SHP77 (cell line): ENCODE measurements at regions not wholly inside any gene's neighbourhood (a gene's known extent, or its start where the extent isn't known, plus 50 kb on each side); places are given as distances from the start of the nearest gene placed in this dataset.
"Not testable (repeated sequence)": the region's sequence is repeated elsewhere in the genome, so short reads cannot be mapped to it uniquely, and the experiment has no call there.

Experiments used
- DNase-seq, 2 experiments: peaks; one replicate each; lab custom pipeline; 2025; lab: John Stamatoyannopoulos, UW

DNA sequence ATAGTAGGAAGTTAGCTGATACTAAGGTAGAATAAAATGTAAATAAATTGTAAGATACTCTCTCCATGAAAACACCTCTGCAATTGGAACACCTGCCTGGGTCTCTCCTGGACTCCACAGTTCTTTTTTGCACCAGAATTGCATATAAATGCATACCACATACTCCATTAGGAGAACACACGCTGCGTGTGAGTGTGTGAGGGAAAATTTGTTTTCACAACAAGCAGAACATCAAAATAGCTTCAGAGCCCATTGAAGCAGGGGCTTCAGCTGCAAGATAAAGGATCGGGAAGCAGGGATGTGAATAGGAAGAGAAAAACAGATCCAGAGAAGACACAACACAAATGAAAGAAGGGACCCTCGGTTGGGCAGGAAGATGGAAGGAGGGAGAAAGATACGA is 389.8 kb upstream of the BRINP1 start:
- no peak for DNase-seq

GRCh38 chr9:119758241-119758640 is 389.0 kb upstream of the BRINP1 start:
- DNase-seq = no peak

- no peak for DNase-seq
Measured at GRCh38 chr9:119739476-119739875, 370.2 kb upstream of the BRINP1 start.

DNA sequence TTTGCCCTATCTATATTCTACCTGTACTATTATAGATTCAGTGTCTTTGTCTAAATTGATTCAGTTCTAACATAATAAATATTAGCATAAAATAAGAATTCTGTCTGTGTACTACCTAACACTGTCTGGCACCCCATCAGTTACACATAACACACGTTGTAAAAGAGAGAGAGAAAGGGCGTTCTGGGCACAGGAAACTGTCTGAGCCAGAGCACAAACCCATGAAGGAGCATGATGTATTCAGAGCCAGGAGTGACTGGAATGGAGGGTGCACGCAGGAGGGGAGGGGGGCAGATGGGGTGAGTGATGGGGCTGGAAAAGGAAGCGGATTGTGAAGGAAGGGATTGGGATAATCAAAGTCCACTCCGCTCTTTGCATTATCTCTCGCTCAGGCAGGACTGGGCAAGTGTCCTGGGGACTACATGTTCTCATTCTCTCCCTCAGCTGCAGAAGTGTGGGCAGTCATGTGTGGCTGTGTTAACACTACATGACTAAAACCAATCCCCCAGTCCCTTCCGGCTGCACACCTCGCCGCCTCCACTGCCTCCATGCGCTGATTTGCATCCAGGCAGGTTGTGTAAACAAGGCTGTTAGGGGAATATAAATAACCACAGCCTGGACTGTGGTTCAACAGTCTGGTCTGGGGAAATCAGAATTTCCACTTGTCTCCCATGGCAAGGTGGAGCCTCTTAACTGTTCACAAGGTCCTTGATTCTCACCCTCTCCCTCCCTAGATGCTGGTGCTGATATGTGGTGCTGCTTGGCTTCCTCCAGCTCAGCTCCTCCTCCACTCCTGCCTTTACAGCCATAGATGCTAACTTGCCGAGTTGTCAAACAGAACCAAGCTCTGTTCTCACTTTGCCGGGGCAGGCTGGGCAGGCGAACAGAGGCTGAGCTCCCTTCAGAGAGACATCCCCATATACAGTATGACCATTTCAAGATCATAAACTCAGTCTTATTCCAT is 367.5 kb upstream of the BRINP1 start:
- peak; percentile 59 to 76 for DNase-seq

GRCh38 chr9:119727988-119728387 is 358.8 kb upstream of the BRINP1 start:
- DNase-seq = no peak

DNA sequence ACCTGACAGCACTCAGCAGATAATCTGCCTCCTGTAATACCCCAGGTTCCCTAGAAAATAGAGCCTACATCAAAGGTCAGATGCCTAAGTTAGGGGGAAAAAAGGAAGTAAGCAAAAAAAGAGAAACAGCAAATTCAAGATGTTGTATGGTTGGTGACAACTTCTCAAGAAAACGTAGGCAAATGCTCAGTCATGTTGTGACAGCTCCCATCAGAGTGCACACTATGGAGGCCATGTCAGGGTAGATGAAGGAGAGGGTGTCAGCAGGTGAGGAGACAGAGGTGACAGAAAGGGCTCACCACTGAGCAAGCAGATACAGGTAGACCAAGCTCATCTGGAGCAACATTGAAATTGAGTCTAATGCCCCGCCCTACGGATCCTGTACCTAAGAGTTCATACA is 356.8 kb upstream of the BRINP1 start:
- no peak for DNase-seq

GRCh38 chr9:119722384-119722783 is 353.1 kb upstream of the BRINP1 start:
- no peak for DNase-seq

GRCh38 chr9:119712325-119712724 is 343.1 kb upstream of the BRINP1 start:
- no peak for DNase-seq

DNA sequence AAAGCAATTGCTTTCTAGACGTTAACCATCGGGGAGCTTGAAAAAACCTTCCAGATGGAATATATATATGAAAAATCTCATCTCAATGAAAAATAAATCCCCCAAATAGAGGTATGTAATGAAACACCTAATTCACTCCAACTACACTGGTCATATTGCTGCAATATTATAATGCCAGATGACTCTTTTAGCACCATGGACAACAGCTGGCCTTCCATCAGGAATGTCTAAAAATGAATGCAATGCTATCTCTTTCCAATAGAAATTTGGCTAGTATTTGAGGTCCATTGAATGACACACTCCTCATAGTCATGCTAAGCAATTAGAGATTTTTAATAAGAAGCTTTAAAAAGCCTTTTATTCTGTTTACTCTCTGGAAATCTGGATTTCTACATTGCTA is 340.2 kb upstream of the BRINP1 start:
- no peak for DNase-seq

GRCh38 chr9:119707228-119707845 is 338.1 kb upstream of the BRINP1 start:
- DNase-seq = no peak

GRCh38 chr9:119701651-119702050 is 332.4 kb upstream of the BRINP1 start:
- no peak for DNase-seq

GRCh38 chr9:119698535-119698934 is 329.3 kb upstream of the BRINP1 start:
- DNase-seq = no peak

DNA sequence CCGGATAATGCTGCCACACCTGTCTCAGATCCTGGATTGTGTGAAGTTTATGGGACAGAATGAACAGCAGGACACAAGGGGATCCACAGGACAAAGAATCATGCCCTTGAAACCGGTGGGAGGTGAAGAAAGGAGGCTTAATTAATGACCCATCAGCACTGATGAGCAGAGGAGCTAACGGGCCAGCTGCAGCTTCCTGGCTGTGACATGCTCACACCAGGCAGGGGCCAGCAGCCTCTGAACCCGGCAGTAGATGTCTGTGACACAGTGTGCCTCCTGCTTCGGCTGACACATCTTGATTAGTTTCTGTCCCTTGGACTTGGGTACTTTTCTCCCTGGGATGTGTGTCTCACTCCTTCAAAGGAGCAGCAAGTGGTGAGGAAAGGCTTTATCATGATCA is 328.8 kb upstream of the BRINP1 start:
- no peak for DNase-seq

DNA sequence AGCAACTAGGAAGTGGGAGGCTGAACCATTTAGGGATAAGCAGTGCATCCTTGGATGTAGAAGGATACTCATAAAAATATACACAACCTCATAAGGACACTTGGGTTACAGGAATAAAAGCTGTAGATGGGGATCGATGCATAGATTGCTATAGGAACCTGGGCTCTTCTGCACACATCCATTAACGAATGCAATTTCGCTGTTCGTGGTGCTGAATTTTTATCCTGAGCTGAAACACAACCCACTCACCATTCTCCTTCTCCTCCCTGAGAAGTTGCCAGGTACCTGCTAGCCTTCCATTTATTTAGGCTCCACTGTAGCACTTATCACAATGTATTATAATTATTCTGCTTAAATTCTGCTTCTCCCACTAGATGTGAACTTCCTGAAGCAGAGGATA is 320.6 kb upstream of the BRINP1 start:
- no peak for DNase-seq

DNA sequence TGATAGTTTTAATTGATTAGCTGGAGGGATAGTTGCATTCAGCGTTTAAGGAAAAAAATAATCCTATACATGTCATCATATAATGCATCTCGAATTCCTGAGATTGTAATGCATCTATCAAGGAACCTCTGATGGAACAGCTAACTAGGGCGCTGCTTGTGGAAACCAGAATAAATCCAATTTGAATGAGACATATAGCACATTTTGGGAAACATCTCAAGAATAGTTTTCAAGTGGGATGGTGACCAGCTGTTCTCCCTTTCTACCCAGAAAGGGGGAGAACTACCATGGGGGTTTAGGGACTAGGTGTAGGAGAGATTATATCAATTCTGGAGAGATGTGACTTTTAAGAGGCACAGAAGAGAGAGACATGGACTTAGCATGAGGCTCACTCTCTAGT is 319.3 kb upstream of the BRINP1 start:
- DNase-seq = no peak

DNA sequence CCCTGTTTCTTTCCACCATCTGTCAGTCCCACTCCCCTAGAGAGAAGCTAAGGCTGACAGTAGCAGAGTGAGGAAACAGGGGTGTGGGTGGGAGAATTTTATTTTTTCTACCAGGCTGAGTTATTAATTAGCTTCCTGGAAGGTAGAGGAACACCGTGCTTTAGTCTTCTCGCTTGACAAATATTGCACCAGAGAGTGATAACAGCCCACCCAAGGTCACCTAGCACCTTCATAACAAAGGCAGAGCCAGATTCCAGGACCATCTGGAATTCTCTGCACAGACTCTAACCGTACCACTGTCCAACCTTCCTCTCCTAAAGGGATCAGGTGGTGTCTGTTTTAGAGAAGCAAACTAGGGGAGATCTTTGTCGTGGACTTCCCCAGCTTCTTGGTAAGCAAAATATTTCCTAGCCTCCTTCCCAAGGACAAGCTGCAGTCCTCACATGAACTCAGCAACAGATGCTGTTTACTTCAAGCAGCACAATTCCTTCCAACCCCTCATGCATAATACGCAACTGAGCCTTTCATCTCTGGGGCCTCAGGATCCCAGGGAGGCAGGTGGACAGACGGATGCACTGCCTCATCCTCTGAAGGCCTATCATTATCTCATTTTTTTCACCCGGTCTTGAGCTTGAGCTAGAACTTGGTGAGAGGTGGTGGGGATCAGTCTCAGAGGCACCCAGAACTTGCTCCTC is 308.7 kb upstream of the BRINP1 start:
- DNase-seq = no peak

DNA sequence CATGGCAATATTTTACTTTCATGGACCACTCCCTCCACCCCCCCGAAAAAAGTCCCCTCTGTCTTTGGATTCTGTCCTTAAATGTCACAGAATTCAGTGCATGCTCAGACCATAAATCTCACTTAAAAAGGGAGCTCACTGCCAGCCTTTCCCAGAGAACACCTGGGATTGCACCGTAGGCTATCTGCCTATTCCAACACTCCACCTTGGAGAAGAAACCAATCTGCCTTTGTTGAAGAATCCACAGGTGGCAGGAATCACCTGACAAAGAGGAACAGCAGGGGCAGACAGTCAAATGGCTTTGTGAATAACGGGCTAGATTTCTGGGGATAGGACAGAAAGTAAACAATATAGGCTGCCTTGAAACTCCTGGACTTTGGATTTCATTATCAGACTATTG is 306.7 kb upstream of the BRINP1 start:
- no peak for DNase-seq

DNA sequence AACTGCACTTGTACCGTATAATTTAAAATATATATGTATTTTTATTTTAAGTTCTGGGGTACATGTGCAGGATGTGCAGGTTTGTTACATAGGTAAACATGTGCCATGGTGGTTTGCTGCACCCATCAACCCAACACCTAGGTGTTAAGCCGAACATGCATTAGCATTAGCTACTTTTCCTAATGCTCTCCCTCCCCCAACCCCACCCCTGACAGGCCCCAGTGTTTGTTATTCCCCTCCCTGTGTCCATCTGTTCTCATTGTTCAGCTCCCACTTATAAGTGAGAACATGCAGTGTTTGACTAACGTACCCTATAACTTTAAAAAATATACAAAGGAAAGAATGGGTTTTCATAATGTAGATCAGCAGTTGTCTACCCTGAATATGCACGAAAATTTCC is 303.5 kb upstream of the BRINP1 start:
- not testable (repeated sequence) for DNase-seq

DNA sequence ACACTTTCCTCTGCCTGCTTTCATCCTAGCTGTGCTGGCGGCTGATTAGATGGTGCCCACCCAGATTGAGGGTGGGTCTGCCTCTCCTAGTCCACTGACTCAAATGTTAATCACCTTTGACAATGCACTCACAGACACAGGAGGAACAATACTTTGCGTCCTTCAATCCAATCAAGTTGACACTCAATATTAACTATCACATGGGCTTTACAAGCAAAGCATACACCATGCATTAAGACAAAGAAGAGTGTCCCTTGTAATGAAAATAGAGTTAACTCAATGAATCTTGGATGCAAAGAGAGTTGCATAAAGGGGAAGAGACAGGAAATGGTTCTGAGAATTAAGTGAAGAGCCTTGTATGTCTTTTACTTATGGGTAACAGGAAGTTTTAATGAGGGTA is 298.7 kb upstream of the BRINP1 start:
- no peak for DNase-seq

GRCh38 chr9:119667163-119667562 is 297.9 kb upstream of the BRINP1 start:
- DNase-seq = no peak

GRCh38 chr9:119662329-119662728 is 293.1 kb upstream of the BRINP1 start:
- no peak for DNase-seq

DNA sequence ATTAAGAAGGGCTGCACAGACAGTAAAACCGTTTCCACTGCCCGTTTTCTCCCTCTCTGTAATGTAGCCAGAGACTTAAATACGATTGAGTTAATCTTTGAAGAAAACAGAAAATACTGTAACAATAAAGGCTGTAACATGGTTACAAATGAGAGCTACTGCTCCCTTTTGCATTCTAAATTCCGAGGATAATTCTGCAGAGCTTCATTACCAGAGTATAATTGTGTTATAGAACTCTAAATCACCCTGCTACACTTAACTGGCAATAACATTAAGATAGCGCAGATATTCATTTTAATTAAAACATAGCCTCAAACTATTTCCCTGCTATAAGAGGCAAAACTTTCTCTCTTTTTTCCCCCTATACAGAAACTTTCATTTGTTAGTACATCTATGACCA is 283.7 kb upstream of the BRINP1 start:
- no peak for DNase-seq

DNA sequence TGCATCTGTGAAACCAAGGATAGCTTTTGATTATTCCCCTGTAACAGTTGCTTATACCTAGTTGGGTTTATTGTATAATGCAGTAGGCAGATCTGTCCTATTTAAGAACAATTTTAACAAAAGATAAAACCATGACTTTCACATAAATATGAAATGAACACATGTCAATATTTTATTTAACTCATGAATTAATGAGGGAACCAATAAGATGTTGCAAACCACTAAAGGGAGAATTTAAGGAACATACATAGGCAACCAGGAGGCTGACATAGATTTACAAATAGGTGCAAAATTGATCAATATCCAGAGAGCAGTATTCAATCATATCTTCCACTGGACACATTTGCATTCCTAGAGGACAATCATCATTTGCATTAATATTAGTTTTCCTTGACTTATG is 280.0 kb upstream of the BRINP1 start:
- DNase-seq = no peak
